ENCODE measurements at regions not wholly inside any gene's neighbourhood (a gene's known extent, or its start where the extent isn't known, plus 50 kb on each side); places are given as distances from the start of the nearest gene placed in this dataset.

GRCh38 chr19:28857967-28858366 is 355.0 kb downstream of the UQCRFS1 start:
- Histone ChIP-seq H3K4me3 (replicated peaks in 1 of 3; ENCODE audit: insufficient read depth in 1 of 3, low read depth in 1 of 3, low read length in 3 of 3) (no peak overlapping the region), H4K20me1 (replicated peaks; ENCODE audit: control insufficient read depth, extremely low read depth, insufficient read depth, low read length) (no peaks in the 10 kb centered on the region), H2AFZ (ENCODE audit: low read depth, low read length) (no peak overlapping the region), H3K4me1 (ENCODE audit: control insufficient read depth, extremely low read depth, insufficient read depth, low read length) (no peaks in the 10 kb centered on the region), H3K9ac (replicated peaks; ENCODE audit: extremely low read depth, insufficient read depth, low read length) (no peak overlapping the region), H3K27me3 (ENCODE audit: control insufficient read depth in 2 of 2, insufficient read depth in 2 of 2, low read length in 2 of 2) (no peaks in the 10 kb centered on the region), H3K9me3 (replicated peaks; ENCODE audit: control insufficient read depth, insufficient read depth, low read length) (no peaks in the 10 kb centered on the region), H3K27ac (ENCODE audit: insufficient read depth, low read depth, low read length) (no peak overlapping the region), H3K79me2 (ENCODE audit: control insufficient read depth, insufficient read depth, low read length) (no peaks in the 10 kb centered on the region), H3K4me2 (ENCODE audit: insufficient read depth, low read length) (no peak overlapping the region), H3K36me3 (ENCODE audit: control insufficient read depth in 2 of 2, extremely low read depth in 1 of 2, insufficient read depth in 2 of 2, low read length in 2 of 2) (no peaks in the 10 kb centered on the region), H3K9me1 (replicated peaks; ENCODE audit: control insufficient read depth, extremely low read depth, insufficient read depth, low read length) (no peaks in the 10 kb centered on the region)
- DNase-seq (ENCODE audit: low read depth, low spot score) (no peak), FAIRE-seq (no peak)
- intact Hi-C loops (cut with micrococcal nuclease) (no loop called here), dilution Hi-C loops (cut with MboI; ENCODE audit: extremely low pct_ligation_motif_present, low sequenced_read_pairs) (no loop called here)
- no peak for TF ChIP-seq EZH2 (IDR thresholded peaks at IDR 0.05; ENCODE audit: borderline replicate concordance, low read depth, low read length, severe bottlenecking)
- no peak for TF ChIP-seq FOS (IDR thresholded peaks at IDR 0.05; ENCODE audit: borderline replicate concordance, insufficient read depth, low read length)
- no peak for TF ChIP-seq MAX (IDR thresholded peaks at IDR 0.05; ENCODE audit: insufficient read depth, insufficient read length)
- no peak for TF ChIP-seq POLR2AphosphoS5 (IDR thresholded peaks at IDR 0.05; ENCODE audit: insufficient read depth, low read depth, low read length)
- TF ChIP-seq JUN (IDR thresholded peaks at IDR 0.05; ENCODE audit: borderline replicate concordance, insufficient read depth, insufficient read length, low read depth): no peak
- TF ChIP-seq POLR2A (IDR thresholded peaks at IDR 0.05; ENCODE audit: low read depth, low read length): no peak
- no peak for TF ChIP-seq GATA2 (IDR thresholded peaks at IDR 0.05; ENCODE audit: insufficient read depth, insufficient read length, low read depth, low read length)
- TF ChIP-seq CTCF (IDR thresholded peaks at IDR 0.05; ENCODE audit: extremely low read depth in 1 of 2, insufficient read depth in 1 of 2, low read depth in 1 of 2, low read length in 2 of 2): no peak
- no peak for TF ChIP-seq MYC (IDR thresholded peaks at IDR 0.05; ENCODE audit: low read depth, low read length)
- CTCF ChIA-PET: no interaction called here
- no TSS peak for BruUV-seq (replicated peaks)
- POLR2A ChIA-PET: no interaction called here

All from endothelial cell of umbilical vein (primary cell).